HEK293 (cell line): ENCODE measurements at regions not wholly inside any gene's neighbourhood (a gene's known extent, or its start where the extent isn't known, plus 50 kb on each side); places are given as distances from the start of the nearest gene placed in this dataset.

Source experiments
- ATF2 ChIP-seq: fragments of 450-650 bp; formaldehyde crosslinking; IDR thresholded peaks from 2 replicates; pipeline ENCODE4 v1.5.1; 2016; ENCODE audit warnings: missing biosample characterization, missing genetic modification characterization, low read depth
- CTCF ChIP-seq: fragments of 450-650 bp; formaldehyde crosslinking; IDR thresholded peaks from 2 replicates; pipeline ENCODE4 v1.5.1; 2016; ENCODE audit warnings: missing biosample characterization, missing genetic modification characterization
- ZBTB20 ChIP-seq: fragments of 450-650 bp; formaldehyde crosslinking; IDR thresholded peaks from 2 replicates; pipeline ENCODE4 v1.5.1; 2016; ENCODE audit warnings: missing biosample characterization, missing genetic modification characterization
- ZFP37 ChIP-seq: fragments of 450-650 bp; formaldehyde crosslinking; IDR thresholded peaks from 2 replicates; pipeline ENCODE4 v1.5.1; 2016; ENCODE audit warnings: missing biosample characterization, missing genetic modification characterization
- ZNF133 ChIP-seq: fragments of 450-650 bp; formaldehyde crosslinking; IDR thresholded peaks from 2 replicates; pipeline ENCODE4 v1.5.1; 2016; ENCODE audit warnings: missing biosample characterization, missing genetic modification characterization
- ZNF354C ChIP-seq: fragments of 450-650 bp; formaldehyde crosslinking; IDR thresholded peaks from 2 replicates; pipeline ENCODE4 v1.5.1; 2016; ENCODE audit warnings: missing biosample characterization, missing genetic modification characterization, low read depth, borderline replicate concordance
- ZNF777 ChIP-seq: fragments of 450-650 bp; formaldehyde crosslinking; IDR thresholded peaks from 2 replicates; pipeline ENCODE4 v1.5.1; 2017; ENCODE audit warnings: missing biosample characterization, missing genetic modification characterization, borderline replicate concordance
- ZSCAN18 ChIP-seq: fragments of 450-650 bp; formaldehyde crosslinking; IDR thresholded peaks from 2 replicates; pipeline ENCODE4 v1.5.1; 2016; ENCODE audit warnings: missing biosample characterization, missing genetic modification characterization
- TF ChIP-seq, protein P1 (sequence below): fragments of 450-650 bp; formaldehyde crosslinking; IDR thresholded peaks from 2 replicates; pipeline ENCODE4 v1.5.1; 2016; ENCODE audit warnings: missing biosample characterization, missing genetic modification characterization

- no peak for TF ChIP-seq ZNF354C (tag by site-specific recombination)
- no peak for TF ChIP-seq CTCF (tag by site-specific recombination)
- no peak for TF ChIP-seq ZSCAN18
- TF ChIP-seq ZNF777 (tag by site-specific recombination), result no peak
- TF ChIP-seq ZFP37 (tag by site-specific recombination), result no peak
- TF ChIP-seq ZNF133, result no peak
- TF ChIP-seq, protein P1, sequence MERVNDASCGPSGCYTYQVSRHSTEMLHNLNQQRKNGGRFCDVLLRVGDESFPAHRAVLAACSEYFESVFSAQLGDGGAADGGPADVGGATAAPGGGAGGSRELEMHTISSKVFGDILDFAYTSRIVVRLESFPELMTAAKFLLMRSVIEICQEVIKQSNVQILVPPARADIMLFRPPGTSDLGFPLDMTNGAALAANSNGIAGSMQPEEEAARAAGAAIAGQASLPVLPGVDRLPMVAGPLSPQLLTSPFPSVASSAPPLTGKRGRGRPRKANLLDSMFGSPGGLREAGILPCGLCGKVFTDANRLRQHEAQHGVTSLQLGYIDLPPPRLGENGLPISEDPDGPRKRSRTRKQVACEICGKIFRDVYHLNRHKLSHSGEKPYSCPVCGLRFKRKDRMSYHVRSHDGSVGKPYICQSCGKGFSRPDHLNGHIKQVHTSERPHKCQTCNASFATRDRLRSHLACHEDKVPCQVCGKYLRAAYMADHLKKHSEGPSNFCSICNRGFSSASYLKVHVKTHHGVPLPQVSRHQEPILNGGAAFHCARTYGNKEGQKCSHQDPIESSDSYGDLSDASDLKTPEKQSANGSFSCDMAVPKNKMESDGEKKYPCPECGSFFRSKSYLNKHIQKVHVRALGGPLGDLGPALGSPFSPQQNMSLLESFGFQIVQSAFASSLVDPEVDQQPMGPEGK (tag by site-specific recombination), result no peak
- no peak for TF ChIP-seq ZBTB20 (tag by site-specific recombination)
- no peak for TF ChIP-seq ATF2
Observed at GRCh38 chr5:82813861-82814260, 263.3 kb downstream of the TMEM167A start.
